ENCODE measurements at regions not wholly inside any gene's neighbourhood (a gene's known extent, or its start where the extent isn't known, plus 50 kb on each side); places are given as distances from the start of the nearest gene placed in this dataset.

GRCh38 chr6:149212206-149212605 lies 105.3 kb upstream of the TAB2 start:
- no peak for DNase-seq
- Histone ChIP-seq H3K27ac (no peak overlapping the region), H3K4me3 (no peak overlapping the region), H3K4me1 (replicated peaks in 1 of 2) (peaks cover 0 to 15% of the 10 kb centered on the region in 2 donors), H3K36me3 (replicated peaks in 1 of 2) (no peaks in the 10 kb centered on the region), H3K9me3 (replicated peaks in 1 of 3) (no peaks in the 10 kb centered on the region), H3K27me3 (no peaks in the 10 kb centered on the region)
- 42 to 57% (median 49%) methylated on average over 5 to 6 of the region's 6 CpGs for WGBS, 4 donors
- intact Hi-C loops (cut with DNase I): no loop called here
- TF ChIP-seq CTCF (IDR thresholded peaks at IDR 0.05): no peak
- TF ChIP-seq POLR2A (IDR thresholded peaks at IDR 0.05): no peak

GRCh38 chr6:149212892-149213801 lies 104.4 kb upstream of the TAB2 start:
- Histone ChIP-seq H3K4me1 (replicated peaks in 1 of 2) (peaks cover 0 to 15% of the 10 kb centered on the region in 2 donors), H3K27me3 (no peaks in the 10 kb centered on the region), H3K9me3 (replicated peaks in 1 of 3) (no peaks in the 10 kb centered on the region), H3K4me3 (no peak overlapping the region), H3K36me3 (replicated peaks in 1 of 2) (no peaks in the 10 kb centered on the region), H3K27ac (no peak overlapping the region)
- TF ChIP-seq POLR2A (IDR thresholded peaks at IDR 0.05) (no peak), CTCF (IDR thresholded peaks at IDR 0.05) (no peak)
- intact Hi-C loops (cut with DNase I): no loop called here
- DNase-seq: no peak
- WGBS, 4 donors: 71 to 77% (median 74%) methylated on average over 9 of the region's 9 CpGs

GRCh38 chr6:149213829-149214228 lies 103.7 kb upstream of the TAB2 start:
- H3K4me1 ChIP-seq (replicated peaks in 1 of 2): peaks cover 0 to 15% of the 10 kb centered on the region in 2 donors
- WGBS, 4 donors: 90 to 94% (median 91%) methylated on average over 4 of the region's 4 CpGs
- H3K27ac ChIP-seq: no peak overlapping the region
- no peaks in the 10 kb centered on the region for H3K36me3 ChIP-seq (replicated peaks in 1 of 2)
- no peak for TF ChIP-seq POLR2A (IDR thresholded peaks at IDR 0.05)
- TF ChIP-seq CTCF (IDR thresholded peaks at IDR 0.05): no peak
- H3K4me3 ChIP-seq: no peak overlapping the region
- no peaks in the 10 kb centered on the region for H3K27me3 ChIP-seq
- no peak for DNase-seq
- intact Hi-C loops (cut with DNase I): no loop called here
- H3K9me3 ChIP-seq (replicated peaks in 1 of 3): no peaks in the 10 kb centered on the region

- Histone ChIP-seq H3K4me1 (replicated peaks in 1 of 2) (peaks cover 0 to 7% of the 10 kb centered on the region in 2 donors), H3K27ac (no peak overlapping the region), H3K9me3 (replicated peaks in 1 of 3) (no peaks in the 10 kb centered on the region), H3K4me3 (no peak overlapping the region), H3K27me3 (no peaks in the 10 kb centered on the region), H3K36me3 (replicated peaks in 1 of 2) (no peaks in the 10 kb centered on the region)
- WGBS, 4 donors: 86 to 97% (median 89%) methylated on average over 4 of the region's 4 CpGs
- intact Hi-C loops (cut with DNase I): no loop called here
- DNase-seq: no peak
- TF ChIP-seq CTCF (IDR thresholded peaks at IDR 0.05) (no peak), POLR2A (IDR thresholded peaks at IDR 0.05) (no peak)
These were observed 101.1 kb upstream of the TAB2 start for GRCh38 chr6:149216459-149216858.

All from adrenal gland (tissue), 9 donors.